ENCODE measurements at regions not wholly inside any gene's neighbourhood (a gene's known extent, or its start where the extent isn't known, plus 50 kb on each side); places are given as distances from the start of the nearest gene placed in this dataset.

GRCh38 chr20:7358670-7359069 is 581.6 kb downstream of the HAO1 start:
- TF ChIP-seq ARNTL (CRISPR knock-in tag; IDR thresholded peaks at IDR 0.05; ENCODE audit: borderline replicate concordance, low read depth) (no peak), SNAI2 (CRISPR knock-in tag; IDR thresholded peaks at IDR 0.05) (no peak), TOX (CRISPR knock-in tag; IDR thresholded peaks at IDR 0.05; ENCODE audit: borderline replicate concordance) (no peak), BACH2 (CRISPR knock-in tag; IDR thresholded peaks at IDR 0.05; ENCODE audit: borderline replicate concordance) (no peak), ESRRG (CRISPR knock-in tag; IDR thresholded peaks at IDR 0.05) (no peak), PPARA (CRISPR knock-in tag; IDR thresholded peaks at IDR 0.05; ENCODE audit: borderline replicate concordance) (no peak), RARB (CRISPR knock-in tag; IDR thresholded peaks at IDR 0.05) (no peak), GLIS3 (CRISPR knock-in tag; IDR thresholded peaks at IDR 0.05) (no peak), PATZ1 (CRISPR knock-in tag; IDR thresholded peaks at IDR 0.05; ENCODE audit: borderline replicate concordance) (no peak), ZFP3 (CRISPR knock-in tag; IDR thresholded peaks at IDR 0.05) (no peak), ZNF70 (CRISPR knock-in tag; IDR thresholded peaks at IDR 0.05) (no peak), POU6F1 (CRISPR knock-in tag; IDR thresholded peaks at IDR 0.05; ENCODE audit: borderline replicate concordance, low read depth) (no peak), CSDC2 (CRISPR knock-in tag; IDR thresholded peaks at IDR 0.05) (no peak)

Data from SK-N-SH treated with all-trans-retinoic acid at 6 μM for 48 hours (cell line).